ENCODE measurements at regions not wholly inside any gene's neighbourhood (a gene's known extent, or its start where the extent isn't known, plus 50 kb on each side); places are given as distances from the start of the nearest gene placed in this dataset.

DNA sequence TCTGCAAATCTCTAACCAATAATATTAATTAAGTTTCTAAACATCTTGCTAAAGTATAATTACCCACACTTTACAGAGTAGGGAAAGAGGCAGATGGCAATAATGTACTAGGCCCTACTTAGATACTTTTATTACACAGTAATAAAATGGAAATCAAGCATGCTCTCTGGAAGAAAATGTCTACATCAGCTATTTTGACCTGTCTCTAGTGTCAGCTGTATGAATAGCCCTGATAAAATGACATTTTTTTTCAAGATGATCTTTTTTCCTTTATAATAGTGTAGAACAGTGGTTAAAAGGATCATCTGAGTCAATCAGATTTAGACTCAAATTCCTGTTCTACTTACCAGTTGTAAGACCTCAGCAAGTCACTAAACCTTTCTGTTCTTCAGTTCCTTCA, 397.3 kb downstream of the GRB14 start:
- TF ChIP-seq MYC (IDR thresholded peaks at IDR 0.05; ENCODE audit: low read depth, low read length) (no peak), CTCF (IDR thresholded peaks at IDR 0.05; ENCODE audit: extremely low read depth in 1 of 2, insufficient read depth in 1 of 2, low read depth in 1 of 2, low read length in 2 of 2) (no peak), FOS (IDR thresholded peaks at IDR 0.05; ENCODE audit: borderline replicate concordance, insufficient read depth, low read length) (no peak)

Data from endothelial cell of umbilical vein (primary cell).